GM12873 (cell line): ENCODE measurements at regions not wholly inside any gene's neighbourhood (a gene's known extent, or its start where the extent isn't known, plus 50 kb on each side); places are given as distances from the start of the nearest gene placed in this dataset.

Experiments
- TF ChIP-seq, protein P1 (sequence below): IDR thresholded peaks from 2 replicates; pipeline ENCODE4 v1.5.1; 2012; ENCODE audit warnings: low read depth, mild to moderate bottlenecking, moderate library complexity, low read length, control low read depth; ENCODE audit not compliant: insufficient read depth; ENCODE audit errors: missing control alignments

DNA sequence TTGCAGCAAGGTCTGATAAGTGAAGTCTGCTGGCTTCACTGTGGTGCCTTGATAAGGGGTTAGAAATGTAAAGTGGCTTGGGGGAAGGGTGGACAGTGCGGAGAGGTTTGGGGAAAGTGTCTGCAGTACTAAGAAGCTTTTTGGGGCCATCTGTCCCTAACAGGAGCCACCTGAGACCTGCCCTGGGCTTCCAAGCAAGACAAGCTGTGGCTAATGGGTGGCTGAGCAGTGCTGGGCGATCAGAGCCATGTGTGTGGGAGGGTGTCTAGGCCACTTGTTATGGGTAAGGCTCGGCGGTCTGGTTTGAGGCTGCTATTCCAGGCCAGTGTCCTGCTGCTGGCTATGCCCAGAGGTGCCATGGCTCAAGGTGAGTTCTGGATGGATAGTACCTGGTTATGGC, 185.4 kb upstream of the MTMR8 start:
- TF ChIP-seq, protein P1, sequence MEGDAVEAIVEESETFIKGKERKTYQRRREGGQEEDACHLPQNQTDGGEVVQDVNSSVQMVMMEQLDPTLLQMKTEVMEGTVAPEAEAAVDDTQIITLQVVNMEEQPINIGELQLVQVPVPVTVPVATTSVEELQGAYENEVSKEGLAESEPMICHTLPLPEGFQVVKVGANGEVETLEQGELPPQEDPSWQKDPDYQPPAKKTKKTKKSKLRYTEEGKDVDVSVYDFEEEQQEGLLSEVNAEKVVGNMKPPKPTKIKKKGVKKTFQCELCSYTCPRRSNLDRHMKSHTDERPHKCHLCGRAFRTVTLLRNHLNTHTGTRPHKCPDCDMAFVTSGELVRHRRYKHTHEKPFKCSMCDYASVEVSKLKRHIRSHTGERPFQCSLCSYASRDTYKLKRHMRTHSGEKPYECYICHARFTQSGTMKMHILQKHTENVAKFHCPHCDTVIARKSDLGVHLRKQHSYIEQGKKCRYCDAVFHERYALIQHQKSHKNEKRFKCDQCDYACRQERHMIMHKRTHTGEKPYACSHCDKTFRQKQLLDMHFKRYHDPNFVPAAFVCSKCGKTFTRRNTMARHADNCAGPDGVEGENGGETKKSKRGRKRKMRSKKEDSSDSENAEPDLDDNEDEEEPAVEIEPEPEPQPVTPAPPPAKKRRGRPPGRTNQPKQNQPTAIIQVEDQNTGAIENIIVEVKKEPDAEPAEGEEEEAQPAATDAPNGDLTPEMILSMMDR = no peak

DNA sequence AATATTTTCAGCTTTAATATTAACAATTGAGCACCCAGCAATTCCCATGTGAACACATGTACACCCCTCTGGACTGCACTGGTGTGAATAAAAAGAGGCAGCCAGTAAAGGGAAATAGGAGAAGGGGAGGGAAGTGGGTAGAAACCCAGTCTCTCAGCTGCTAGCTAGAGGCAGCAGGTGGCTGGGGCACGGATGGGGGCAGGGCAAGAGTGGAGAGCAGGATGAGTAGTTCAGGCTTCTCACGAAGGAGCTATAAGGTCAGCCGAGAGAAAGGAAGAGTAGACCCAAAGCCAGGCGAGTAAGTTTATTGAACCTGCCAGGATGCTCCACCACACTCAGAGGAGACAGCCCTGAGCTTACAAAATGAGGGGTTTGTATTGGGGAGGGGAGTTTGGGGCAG, 184.8 kb upstream of the MTMR8 start:
- TF ChIP-seq, protein P1 = no peak

DNA sequence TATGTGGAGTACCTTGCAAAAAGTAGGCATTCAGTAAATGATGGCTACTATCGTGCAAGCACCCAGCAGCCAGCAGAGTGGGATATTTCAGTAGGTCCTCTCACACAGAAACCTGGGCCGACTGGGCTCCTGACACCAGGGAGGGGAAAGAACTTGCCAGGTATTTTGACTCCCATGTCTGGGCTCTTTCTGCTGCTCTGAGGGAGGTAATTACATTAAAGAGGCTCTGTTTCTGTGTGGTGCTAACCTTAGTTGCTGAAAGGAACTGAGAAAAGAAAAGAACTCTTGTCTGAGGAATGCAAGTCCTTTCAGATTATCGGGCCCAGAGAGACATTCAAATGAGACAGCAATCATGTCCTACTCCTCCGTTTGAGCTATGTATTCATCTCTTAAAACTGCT, 175.8 kb upstream of the MTMR8 start:
- TF ChIP-seq, protein P1 = no peak

DNA sequence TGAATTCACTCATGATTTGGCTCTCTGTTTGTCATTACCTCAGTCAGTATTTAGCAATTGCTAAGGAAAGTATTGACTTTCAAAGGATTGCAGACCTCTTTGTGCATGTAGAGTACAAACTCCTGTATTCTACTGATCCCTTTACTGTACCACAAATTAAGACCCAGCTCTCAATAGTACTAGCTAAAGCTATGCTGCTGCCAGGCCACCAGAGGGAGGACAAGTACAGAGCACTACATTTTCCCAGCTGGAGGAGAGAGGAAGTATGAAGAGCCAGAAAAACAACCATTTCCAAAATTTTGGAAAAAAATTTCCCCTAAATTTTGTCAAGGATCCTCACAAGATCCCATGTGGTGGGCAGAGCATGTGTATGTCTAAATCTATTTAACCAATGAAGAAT, 175.0 kb upstream of the MTMR8 start:
- TF ChIP-seq, protein P1 = peak; percentile 25

DNA sequence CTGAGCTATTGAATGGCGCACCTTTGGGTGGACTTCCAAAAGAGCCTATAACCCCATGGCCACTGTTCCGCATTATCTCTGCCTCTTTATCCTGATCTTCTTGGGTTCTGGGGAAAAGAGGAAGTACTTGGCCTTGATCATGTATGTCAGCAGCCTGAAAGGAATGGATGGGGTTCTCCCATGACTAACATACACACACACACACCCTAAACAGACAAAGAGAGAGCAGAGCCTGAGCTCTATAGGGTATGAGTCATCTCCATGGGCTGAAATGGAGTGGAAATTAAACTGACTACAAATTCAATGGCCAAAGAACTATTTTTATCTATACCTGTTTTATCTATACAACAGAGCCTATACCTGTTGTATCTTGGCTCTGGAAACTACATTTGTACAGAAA, 141.5 kb upstream of the MTMR8 start:
- TF ChIP-seq, protein P1 = no peak
